ENCODE measurements at regions not wholly inside any gene's neighbourhood (a gene's known extent, or its start where the extent isn't known, plus 50 kb on each side); places are given as distances from the start of the nearest gene placed in this dataset.
"Not testable (repeated sequence)": the region's sequence is repeated elsewhere in the genome, so short reads cannot be mapped to it uniquely, and the experiment has no call there.

DNA sequence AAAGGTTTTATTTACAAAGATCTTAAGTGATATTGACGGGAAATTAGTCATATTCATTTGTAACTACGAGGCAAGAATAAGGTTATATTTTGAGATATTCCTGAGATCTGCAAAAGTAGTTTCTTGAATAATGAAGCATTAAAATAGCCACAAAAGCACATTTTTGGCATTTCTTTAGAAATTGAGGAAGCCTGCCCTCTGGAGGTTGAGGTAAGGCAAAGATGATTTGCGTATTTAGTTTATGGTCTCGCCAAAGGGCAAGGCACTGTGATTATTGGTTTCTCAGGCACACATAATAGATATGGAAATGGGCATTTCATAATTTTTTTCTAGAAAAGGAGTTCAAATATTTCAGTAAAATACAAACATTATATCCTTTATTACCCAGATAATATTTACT lies 143.7 kb upstream of the RPRM start:
- no peak for DNase-seq (ENCODE audit: low read depth in 4 of 4, low spot score in 3 of 4)

- no peak for DNase-seq (ENCODE audit: low read depth in 4 of 4, low spot score in 3 of 4)
Observed at GRCh38 chr2:153623020-153623419, 144.5 kb upstream of the RPRM start.

- DNase-seq (ENCODE audit: low read depth in 4 of 4, low spot score in 3 of 4): no peak
Observed at GRCh38 chr2:153626676-153627075, 148.1 kb upstream of the RPRM start.

GRCh38 chr2:153635494-153635893 lies 156.9 kb upstream of the RPRM start:
- no peak for DNase-seq (ENCODE audit: low read depth in 4 of 4, low spot score in 3 of 4)

GRCh38 chr2:153641046-153641445 lies 162.5 kb upstream of the RPRM start:
- DNase-seq (ENCODE audit: low read depth in 4 of 4, low spot score in 3 of 4): no peak

DNA sequence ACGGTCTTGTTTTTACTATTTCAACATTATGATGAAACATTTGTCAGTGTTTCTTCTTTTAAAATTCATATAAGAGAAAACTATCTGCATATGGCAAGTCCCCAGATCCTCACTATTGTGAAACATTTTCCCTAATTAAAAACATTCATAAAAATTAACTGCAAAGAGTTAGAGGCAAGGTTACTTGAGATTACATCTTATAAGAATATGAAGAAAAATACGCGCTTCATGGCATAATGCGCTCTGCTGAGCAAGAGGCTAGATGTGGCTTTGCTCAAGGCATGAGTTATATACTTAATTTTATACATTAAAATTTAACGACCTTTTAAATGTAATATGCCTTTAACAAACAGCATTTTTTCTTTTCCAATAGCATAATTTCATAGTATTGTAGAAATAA lies 166.4 kb upstream of the RPRM start:
- no peak for DNase-seq (ENCODE audit: low read depth in 4 of 4, low spot score in 3 of 4)

DNA sequence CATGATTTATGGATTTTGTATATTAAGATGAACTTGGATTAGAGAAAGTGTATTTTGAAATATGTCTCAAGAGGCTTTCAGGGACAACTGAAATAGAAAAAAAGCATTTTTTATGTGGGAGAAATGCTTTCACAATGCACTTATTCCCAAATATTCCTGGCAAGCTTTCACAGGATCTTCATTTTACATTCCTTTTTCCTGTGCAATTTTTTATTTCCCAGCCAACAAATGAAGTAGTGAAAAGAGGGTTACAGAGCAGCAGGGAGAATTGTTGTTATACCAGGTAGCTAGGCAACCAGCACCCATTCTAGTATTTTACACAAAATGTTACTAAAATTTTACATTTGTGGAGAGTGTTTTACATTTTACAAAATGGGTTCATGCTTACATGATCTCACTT lies 167.0 kb upstream of the RPRM start:
- DNase-seq (ENCODE audit: low read depth in 4 of 4, low spot score in 3 of 4): no peak

- no peak for DNase-seq (ENCODE audit: low read depth in 4 of 4, low spot score in 3 of 4)
Observed at GRCh38 chr2:153657651-153658050, 179.1 kb upstream of the RPRM start.

DNA sequence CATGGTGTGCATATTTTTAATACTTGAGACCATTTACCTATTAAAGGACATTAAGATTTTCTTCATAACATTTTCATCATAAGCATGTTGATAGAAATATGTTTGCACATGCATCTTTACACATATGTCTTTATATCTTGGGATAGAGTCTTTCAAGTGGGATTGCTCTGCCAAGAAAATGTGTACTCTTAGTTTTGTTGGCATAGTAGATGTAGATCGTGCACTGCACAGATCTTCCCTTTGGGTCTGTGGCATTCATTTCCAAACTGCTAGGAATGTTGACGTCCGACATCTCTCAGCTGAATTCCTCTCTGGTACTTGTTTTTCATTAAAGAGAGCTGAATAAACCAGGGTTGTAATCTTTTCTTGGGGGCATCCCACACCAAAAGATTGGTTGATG lies 183.2 kb upstream of the RPRM start:
- no peak for DNase-seq (ENCODE audit: low read depth in 4 of 4, low spot score in 3 of 4)

- DNase-seq (ENCODE audit: low read depth in 4 of 4, low spot score in 3 of 4): no peak
Observed at GRCh38 chr2:153663371-153663770, 184.8 kb upstream of the RPRM start.

DNA sequence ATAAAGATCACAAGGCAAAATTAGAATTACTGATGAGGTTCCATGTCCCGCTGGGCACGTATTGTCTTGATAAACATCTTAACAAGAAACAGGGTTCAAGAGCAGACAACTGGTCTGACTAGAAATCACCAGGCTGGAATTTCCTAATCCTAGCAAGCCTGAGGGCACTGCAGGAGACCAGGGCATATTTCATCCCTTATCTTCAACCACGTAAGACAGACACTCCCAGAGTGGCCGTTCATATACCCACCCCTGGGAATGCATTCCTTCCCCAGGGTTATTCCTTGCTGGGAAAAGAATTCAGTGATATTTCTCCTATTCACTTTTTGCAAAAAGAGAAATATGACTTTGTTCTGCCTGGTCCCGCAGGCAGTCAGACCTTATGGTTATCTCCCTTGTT lies 185.4 kb upstream of the RPRM start:
- DNase-seq (ENCODE audit: low read depth in 4 of 4, low spot score in 3 of 4): not testable (repeated sequence)

DNA sequence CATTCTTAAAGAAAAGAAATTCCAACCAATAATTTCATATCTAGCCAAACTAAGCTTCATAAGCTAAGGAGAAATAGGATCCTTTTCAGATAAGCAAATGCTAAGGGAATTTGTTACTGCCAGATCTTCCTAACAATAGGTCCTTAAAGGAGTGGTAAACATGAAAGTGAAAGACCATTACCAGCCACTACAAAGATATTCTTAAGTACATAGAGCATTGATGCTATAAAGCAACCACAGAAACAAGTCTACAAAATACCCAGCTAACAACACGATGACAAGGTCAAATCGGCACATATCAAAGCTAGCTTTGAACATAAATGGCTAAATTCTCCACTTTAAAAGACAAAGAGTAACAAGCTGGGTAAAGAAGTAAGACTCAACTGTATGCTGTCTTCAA lies 188.9 kb upstream of the RPRM start:
- no peak for DNase-seq (ENCODE audit: low read depth in 4 of 4, low spot score in 3 of 4)

DNA sequence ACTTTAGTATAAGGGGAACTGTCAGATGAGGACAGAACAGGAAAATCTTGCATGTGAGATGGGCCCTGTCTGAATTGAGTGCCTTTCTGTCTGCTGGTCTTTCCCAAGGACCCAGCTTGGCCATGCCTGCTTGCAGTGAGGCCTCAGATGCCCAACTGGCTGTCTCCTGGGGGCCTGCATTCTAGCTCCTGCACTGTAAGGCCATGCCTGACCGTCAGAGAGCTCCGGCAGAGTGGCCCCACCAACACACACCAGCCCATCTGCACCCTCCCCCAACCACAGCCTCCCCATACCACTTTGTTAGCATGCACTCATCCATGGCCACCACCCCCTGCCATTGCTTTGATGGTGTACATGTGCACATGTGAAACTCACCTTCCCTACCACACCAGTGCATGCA lies 190.4 kb upstream of the RPRM start:
- DNase-seq (ENCODE audit: low read depth in 4 of 4, low spot score in 3 of 4): no peak

DNA sequence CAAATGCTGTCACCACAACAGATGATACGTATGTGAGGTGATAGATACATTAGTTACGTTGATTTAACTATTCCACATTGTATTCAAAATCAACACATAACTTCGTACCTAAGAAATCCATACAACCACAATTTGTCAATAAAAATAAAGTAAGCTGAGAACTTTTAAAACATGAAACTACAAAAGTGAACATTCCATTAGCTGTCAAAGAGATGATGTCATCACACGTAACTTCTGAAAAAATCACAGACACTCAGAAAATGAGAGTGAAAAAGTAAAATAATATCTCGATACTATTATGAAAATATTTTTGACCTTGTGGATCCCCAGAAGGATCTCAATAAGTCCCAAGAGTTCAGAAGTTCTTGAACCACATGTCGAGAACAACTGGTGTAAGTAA lies 161.6 kb upstream of the GALNT13 start:
- no peak for DNase-seq (ENCODE audit: low read depth in 4 of 4, low spot score in 3 of 4)

- no peak for DNase-seq (ENCODE audit: low read depth in 4 of 4, low spot score in 3 of 4)
Observed at GRCh38 chr2:153715218-153715850, 156.4 kb upstream of the GALNT13 start.

GRCh38 chr2:153717060-153717459 lies 154.7 kb upstream of the GALNT13 start:
- no peak for DNase-seq (ENCODE audit: low read depth in 4 of 4, low spot score in 3 of 4)

- DNase-seq (ENCODE audit: low read depth in 4 of 4, low spot score in 3 of 4): no peak
Observed at GRCh38 chr2:153739394-153739793, 132.3 kb upstream of the GALNT13 start.

DNA sequence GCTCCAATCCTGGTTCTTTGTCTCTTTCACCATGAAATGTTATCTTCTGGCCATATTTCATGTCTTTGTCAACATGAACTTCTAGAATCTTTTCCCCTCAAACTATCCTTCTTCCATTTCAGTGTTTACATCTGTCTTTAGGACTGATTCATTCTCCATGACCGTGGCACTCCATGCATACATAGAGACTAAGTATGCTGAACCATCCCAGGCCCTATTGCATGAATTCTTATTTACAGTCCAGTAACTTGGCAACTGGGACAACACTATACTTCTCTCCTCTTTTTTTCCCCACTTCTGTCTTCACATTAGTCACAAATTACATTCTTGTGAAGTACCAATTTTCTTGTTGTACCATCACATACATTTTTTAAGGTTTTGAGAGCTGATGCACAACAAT lies 109.8 kb upstream of the GALNT13 start:
- no peak for DNase-seq (ENCODE audit: low read depth in 4 of 4, low spot score in 3 of 4)

- no peak for DNase-seq (ENCODE audit: low read depth in 4 of 4, low spot score in 3 of 4)
Observed at GRCh38 chr2:153766415-153766814, 105.3 kb upstream of the GALNT13 start.

DNA sequence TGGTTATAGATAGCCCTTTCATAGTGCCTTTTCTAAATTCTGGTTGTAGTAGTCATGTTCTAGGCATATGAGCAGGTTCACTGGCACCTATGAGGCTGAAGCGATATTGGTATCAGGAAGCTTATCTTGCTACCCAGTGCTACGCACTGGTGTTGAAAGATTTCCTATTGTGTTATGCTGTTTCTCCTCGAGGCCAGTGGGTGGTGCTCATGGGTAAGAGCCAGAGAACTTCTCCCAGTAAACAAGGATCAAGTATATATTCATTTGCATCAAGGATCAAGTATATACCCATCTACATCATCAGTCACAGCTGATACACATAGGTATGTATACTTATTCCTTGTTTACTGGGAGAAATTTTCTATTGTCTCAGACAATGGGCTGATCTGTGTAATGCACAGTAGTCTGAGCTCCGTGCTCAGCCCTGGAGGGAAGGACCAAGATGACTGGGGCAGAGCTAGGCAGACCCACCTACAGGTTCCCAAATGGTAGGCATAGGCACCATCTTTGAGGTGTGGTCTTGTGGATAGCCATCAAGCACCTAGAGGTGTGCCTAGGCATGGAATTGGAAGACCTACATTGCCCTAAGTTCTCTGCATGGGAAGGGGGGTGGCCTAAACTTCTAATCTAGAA lies 101.2 kb upstream of the GALNT13 start:
- no peak for DNase-seq (ENCODE audit: low read depth in 4 of 4, low spot score in 3 of 4)

GRCh38 chr2:153780241-153780640 lies 91.5 kb upstream of the GALNT13 start:
- DNase-seq (ENCODE audit: low read depth in 4 of 4, low spot score in 3 of 4): no peak

GRCh38 chr2:153786016-153786415 lies 85.7 kb upstream of the GALNT13 start:
- DNase-seq (ENCODE audit: low read depth in 4 of 4, low spot score in 3 of 4): no peak

DNA sequence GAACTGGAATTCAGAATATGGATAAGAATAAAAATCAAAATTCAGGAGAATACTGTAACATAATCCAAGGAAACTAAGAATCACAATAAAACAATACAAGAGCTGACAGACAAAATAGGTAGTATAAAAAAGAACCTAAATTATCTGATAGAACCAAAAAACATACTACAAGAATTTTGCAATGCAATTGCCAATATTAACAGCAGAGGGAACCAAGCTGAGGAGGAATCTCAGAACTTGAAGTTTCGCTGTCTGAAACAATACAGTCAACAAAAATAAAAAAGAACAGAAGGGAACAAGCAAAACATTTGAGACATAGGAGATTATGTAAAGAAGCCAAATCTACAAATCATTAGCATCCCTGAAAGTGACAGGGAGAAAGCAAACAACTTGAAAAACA lies 84.1 kb upstream of the GALNT13 start:
- DNase-seq (ENCODE audit: low read depth in 4 of 4, low spot score in 3 of 4): no peak

All from left renal pelvis (tissue), 4 donors.